NCI-H774 (cell line): ENCODE measurements at regions not wholly inside any gene's neighbourhood (a gene's known extent, or its start where the extent isn't known, plus 50 kb on each side); places are given as distances from the start of the nearest gene placed in this dataset.

Experiments used
- DNase-seq: peaks from one replicate; lab custom pipeline; 2025; lab: John Stamatoyannopoulos, UW

DNA sequence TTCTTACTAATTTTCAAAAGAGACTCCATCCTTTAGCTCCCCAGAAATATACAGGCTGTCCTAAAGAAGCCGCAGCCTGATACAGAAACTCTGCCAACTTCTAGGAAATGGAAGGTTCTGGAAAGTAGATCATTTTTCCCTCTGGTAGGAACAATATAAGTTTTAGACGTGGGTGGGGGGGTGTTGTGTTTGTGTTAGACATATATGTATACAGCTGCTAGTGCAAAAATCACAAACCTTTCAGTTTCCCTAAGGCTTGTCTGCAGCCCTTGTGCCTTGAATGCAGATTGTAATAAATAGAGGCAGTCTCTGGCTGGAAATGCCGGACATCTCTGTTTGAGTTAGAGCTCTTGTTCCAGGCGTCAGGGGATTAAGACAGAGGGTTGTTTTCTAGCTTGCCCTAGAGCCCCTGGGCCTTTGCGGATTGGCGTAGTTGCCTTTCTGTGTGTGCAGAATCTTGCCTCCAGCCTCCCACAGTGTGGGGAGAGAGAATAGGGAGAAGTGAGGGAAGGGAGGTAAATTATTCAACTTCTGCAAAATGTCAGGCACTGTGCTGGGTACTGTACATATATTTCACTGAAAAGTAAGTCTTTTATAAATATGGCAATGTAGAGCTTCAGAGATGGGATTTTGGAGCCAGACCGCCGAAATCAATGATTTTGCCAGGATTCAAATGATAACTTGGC lies 269.7 kb downstream of the PRL start:
- no peak for DNase-seq

- no peak for DNase-seq
These were observed 268.3 kb downstream of the PRL start for GRCh38 chr6:22028403-22029090.

DNA sequence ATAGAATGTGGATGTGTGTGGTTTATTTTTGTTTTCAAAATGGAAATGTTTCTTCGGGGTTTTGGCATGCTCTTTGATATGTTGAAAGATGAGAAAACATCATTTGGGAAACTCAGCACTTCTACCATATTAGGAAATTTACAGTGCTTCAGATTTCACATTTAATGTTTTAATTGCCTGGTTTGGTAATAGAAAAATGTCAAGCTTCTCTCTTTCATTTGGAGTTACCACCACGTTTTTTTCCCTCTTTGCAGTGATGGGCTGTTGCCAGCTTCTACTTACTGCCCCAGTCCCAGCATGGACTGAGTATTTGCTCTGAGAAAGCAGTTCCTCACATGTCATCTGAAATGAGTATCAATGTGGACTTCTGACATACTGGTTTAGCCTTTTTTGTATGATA lies 267.7 kb downstream of the PRL start:
- no peak for DNase-seq

DNA sequence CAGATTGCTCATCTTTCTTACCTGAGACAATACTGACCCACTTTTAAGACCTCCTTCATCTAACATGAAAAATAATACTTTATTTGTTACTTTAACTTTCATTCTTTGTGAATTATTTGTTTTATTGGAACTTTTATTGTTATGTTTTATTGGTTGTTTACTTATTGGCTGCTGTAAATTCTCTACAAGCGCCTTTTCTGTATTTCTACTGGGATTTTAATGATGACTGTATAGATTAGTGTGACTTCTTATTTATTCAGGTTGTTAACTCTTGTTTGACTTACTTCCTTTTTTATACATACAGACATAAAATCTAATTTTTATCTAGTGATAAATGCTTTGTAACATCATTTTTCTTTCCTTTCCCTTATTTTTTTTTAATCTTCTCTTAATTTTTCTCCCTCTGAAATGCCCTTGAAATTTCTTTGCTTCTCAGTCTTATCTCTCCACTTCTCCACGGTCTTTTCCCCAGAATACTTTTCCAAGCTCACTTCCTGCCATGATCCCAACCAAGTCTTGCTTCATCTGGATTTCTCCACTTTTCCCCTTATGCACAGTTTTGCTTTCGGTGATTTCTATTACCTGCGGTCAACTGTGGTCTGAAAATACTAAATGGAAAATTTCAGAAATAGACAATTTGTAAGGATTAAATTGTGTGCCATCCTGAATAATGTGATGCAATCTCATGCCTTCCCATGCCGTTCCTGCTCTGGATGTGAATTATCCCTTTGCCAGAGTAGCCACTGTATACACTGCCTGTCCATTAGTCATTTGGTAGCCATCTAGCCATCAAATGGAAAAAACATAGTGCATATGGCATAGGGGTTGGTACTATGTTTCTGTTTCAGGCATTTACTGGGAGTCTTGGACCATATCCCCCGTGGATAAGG lies 265.9 kb downstream of the PRL start:
- no peak for DNase-seq

DNA sequence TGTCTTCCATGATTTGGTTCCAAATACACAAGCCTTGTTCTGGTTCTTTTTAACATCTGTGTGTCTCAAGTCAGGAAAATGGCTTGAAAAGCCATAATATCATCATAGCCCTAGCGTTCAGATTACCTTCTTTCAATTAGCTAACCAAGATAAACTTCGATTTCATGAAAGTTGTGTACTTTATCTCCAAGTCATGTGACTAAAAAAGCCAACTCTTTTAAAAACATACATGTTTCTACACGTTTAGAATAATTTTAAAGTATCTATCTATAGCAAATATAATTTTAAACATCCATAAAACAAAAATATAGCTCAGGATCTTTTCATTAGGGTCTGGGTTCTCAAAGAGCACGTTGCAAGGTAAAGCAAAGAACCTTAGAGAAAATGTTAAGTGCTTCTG lies 261.1 kb downstream of the PRL start:
- DNase-seq = no peak

DNA sequence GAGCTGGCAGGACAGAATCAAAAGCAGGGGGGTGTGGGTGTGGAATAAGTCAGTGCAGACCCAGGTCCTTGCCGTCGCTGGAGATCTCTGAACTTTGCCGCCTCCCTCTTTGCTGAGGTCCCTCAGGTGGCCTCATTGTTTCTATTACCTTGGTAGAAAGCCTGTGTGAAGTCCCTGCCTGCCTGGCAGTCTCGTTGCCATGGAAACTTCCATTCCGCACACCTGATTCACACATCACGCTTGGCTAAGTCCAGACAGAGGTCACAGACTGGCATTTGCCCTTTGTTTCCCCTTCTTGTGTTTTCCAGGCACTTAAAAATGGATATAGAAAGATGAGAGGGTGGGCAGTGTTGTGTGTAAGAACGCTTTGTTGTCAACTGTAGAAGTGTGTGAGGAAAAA lies 260.6 kb downstream of the PRL start:
- DNase-seq = peak; percentile 77

DNA sequence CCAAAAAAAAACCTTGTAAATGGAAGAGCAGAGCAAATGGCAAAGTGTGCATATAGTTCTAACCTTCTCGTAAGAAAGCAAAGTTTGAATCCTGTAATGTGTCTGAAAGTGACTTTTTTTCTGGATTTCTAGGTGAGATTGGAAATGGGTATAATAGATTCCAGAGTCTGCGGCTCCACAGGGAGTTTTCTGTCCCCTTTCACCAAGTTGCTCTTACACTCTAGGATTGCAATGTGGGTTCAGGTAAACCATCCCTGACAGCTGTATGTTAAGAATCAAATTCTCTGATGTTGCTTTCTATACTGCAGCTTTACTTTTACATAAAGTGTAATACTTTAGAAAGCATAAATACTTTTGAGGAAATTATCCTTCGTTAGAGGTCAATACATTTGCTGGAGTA lies 260.1 kb downstream of the PRL start:
- DNase-seq = no peak

DNA sequence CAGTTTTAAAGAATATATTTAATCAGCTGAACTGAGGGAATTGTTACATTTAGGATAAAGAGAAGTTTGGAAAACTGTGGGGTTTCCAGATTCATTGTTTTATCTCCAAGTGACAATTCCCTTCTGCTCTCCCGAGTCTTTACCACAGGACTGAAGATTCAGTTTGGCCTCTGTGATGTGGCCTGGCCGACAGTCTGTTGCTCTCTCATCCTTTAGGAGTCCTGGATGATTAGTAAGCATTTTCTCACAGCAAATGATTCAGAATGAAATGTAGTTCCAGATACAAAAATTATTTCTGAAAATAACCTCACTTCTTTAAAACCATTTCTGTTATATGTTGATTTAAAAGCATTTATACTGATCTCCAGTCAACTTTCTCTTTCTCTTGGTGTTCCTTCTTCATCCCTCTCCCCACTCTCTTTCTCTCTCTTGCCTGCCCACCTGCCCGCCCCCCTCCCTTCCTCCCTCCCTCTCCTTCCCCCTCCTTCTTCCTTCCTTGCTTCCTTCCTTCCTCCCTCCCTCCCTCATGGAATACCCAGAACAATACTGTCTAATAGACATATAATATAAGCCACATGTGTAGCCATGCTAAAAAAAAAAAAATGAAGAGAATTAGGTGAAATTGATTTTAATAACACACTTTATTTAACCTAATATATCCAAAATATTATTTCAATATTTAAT lies 254.9 kb downstream of the PRL start:
- no peak for DNase-seq

GRCh38 chr6:22042706-22043105 lies 254.1 kb downstream of the PRL start:
- DNase-seq = no peak

- no peak for DNase-seq
These were observed 253.4 kb downstream of the PRL start for GRCh38 chr6:22043284-22043962.

- no peak for DNase-seq
These were observed 251.4 kb downstream of the PRL start for GRCh38 chr6:22045261-22045912.

- DNase-seq = no peak
These were observed 247.8 kb downstream of the PRL start for GRCh38 chr6:22049002-22049401.

DNA sequence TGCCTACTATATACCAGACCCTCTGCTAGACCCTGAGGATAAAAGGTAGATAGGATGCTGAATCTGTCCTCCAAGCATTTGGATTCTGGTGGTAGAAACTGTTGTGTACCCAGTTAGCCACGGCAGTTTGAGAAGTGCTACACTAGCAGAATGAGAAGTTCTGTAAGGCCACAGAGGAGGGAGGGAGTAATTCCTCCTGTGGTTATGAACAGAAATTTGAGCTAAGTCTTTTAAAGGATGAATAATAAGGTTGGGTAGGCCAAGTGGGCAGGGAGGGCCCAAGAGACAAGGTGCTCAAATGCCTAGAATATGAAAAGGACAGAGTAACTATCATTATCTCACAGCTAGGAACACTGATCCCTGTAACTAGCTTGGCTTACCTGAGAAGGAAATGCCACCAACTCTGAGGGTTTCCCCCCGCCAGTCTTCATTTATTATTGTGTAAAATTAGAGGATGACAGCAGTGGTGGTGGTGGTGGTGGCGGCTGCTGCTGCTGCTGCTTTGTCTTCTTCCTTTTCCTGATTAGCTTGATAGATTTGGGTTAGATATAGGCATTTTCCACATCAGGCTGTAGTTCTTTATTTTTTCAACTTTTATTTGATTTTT lies 243.3 kb downstream of the PRL start:
- no peak for DNase-seq

GRCh38 chr6:22056398-22056797 lies 240.4 kb downstream of the PRL start:
- no peak for DNase-seq

GRCh38 chr6:22057962-22058361 lies 238.9 kb downstream of the PRL start:
- no peak for DNase-seq

- no peak for DNase-seq
These were observed 237.7 kb downstream of the PRL start for GRCh38 chr6:22059126-22059525.

DNA sequence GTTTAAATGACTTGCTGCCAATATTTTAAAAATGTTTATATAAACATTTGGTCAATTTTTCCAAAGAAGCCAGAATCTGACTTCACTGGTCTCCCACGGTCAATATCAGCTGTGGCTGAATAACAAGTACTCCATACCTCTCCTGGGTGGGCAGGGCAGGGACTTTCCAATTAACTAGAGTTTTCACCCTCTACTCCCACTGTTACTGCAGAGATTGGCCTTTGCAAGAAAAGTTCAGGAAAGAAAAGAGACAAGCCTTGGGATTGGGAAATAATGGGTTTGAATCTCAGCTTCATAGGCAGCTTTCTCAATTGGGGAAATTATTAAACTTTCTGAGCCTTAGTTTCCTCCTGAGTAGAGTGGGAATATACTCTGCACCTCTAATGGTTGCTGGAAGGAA lies 236.9 kb downstream of the PRL start:
- no peak for DNase-seq

DNA sequence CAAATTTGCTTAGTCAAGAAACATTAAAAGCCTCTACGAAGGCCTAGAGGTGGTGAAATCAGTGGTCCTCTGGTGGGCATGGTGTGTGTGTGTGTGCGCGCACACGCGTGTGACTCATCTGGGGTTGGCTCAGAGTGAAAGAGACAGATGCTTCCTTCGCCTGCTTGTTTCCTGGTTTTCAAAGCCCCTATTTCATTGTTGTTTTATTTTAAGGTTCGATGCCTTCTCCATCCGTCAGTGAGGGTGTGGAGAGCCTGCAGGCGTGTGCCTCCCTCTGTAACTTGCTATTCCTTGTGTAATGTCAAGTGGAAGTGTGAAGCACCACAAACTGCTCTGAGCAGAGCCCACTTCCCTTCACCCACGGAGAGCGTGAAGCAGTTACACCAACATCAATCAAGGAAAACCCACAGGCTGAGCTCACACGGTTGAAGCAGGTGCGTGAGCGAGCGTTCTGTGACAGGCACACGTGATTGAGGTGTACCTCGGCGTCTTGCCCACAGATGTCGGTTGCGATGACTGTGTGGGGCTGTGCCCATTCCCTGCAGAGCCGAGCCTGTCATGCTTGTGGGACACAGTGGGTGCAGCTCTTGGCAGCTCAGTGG lies 233.9 kb downstream of the PRL start:
- no peak for DNase-seq

DNA sequence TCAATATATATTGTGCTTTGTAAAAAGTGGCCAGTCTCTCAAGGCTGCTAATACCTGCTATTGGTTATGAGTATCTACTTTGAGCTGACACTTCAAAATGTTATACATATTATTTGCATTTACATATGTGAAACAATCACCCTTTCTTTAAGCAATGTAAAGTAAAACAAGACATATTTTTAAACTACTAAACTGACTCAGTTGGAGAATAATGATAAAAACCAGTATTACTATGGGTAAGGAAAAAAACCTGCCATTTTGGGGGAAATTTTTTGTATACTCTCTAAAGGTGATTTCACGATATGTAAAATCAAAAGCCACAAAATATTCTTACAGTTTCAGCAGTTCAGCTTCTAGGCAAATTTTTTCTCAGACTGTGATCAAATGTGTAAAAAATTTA lies 232.3 kb downstream of the PRL start:
- DNase-seq = no peak

DNA sequence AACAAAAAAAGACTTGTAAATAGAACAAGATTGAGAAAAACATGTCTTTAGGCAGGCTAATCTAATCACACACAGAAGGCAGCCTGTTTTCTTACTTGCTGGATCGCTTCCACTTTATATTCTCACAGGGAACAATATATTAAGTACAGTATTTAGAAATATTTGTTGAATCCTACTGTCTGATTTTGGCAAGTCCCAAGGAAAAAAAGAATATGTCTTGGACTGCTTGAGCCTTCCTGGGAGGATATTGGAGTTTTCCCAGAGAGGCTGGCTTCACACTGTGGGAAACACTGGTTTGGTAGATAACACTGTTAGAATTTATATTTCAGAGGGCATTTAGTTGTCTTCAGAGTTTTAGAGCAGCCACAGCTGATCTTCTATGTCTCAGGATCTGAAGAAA lies 229.7 kb downstream of the PRL start:
- DNase-seq = no peak
